Transverse colon (tissue), 4 donors: ENCODE measurements at regions not wholly inside any gene's neighbourhood (a gene's known extent, or its start where the extent isn't known, plus 50 kb on each side); places are given as distances from the start of the nearest gene placed in this dataset.
A peak's percentile ranks its signal among the peaks of the same experiment; 100 is the strongest.
"Not testable (repeated sequence)": the region's sequence is repeated elsewhere in the genome, so short reads cannot be mapped to it uniquely, and the experiment has no call there.

Experiments used
- DNase-seq: peaks from one replicate; pipeline ENCODE4 v3.0.0-alpha.2; 2019
- H3K27ac ChIP-seq, 4 donors: fragments of 200-600 bp; sonication (generic); 2 replicates each; pipeline ENCODE4 v1.5.1; 2016 to 2018; ENCODE audit warnings: inconsistent platforms in 4 of 4
- H3K27me3 ChIP-seq: fragments of 200-600 bp; sonication (generic); 2 replicates; pipeline ENCODE4 v1.5.1; 2017; ENCODE audit warnings: inconsistent platforms
- H3K36me3 ChIP-seq, 4 donors: fragments of 200-600 bp; sonication (generic); 2 replicates each; pipeline ENCODE4 v1.5.1; 2017 to 2019; ENCODE audit warnings: inconsistent platforms in 4 of 4
- H3K4me1 ChIP-seq, 4 donors: fragments of 200-600 bp; sonication (generic); 2 replicates each; pipeline ENCODE4 v1.5.1; 2017 to 2020; ENCODE audit warnings: inconsistent platforms in 4 of 4
- H3K4me3 ChIP-seq, 4 donors: fragments of 200-600 bp; sonication (generic); 1 replicate in 1 of 4; 2 replicates in 3 of 4; pipeline versions ENCODE4 v1.5.1 to v1.6.1; 2017 to 2019; ENCODE audit warnings: inconsistent platforms in 4 of 4
- H3K9me3 ChIP-seq, 2 donors: fragments of 200-600 bp; sonication (generic); 2 replicates each; pipeline ENCODE4 v1.5.1; 2017 to 2019; ENCODE audit warnings: inconsistent platforms in 2 of 2
- POLR2AphosphoS5 ChIP-seq, 3 donors: sonication (generic); formaldehyde crosslinking; IDR thresholded peaks; one replicate each; pipeline ENCODE4 v1.6.1; 2016; ENCODE audit warnings: antibody characterized with exemption in 3 of 3
- WGBS, 2 donors: methylation state at CpG; one replicate each; pipeline ENCODE4 v1.1.5; 2018; ENCODE audit warnings: low coverage in 1 of 2; 5-methylcytosine and 5-hydroxymethylcytosine counted together
- in situ Hi-C, 4 donors: fragments of 200-750 bp; cut with MboI; loops; one replicate each; pipeline versions ENCODE4 v1.15.0 to v1.15.1; 2017; ENCODE audit warnings: low sequenced_read_pairs in 3 of 4, low pct_ligation_motif_present in 1 of 4, low pct_unique_long_range_greater_than_20kb in 1 of 4
- intact Hi-C: fragments of 100-400 bp; cut with DNase I; formaldehyde crosslinking; loops from one replicate; pipeline ENCODE4 v1.15.1; 2023; ENCODE audit warnings: low total_unique reads

DNA sequence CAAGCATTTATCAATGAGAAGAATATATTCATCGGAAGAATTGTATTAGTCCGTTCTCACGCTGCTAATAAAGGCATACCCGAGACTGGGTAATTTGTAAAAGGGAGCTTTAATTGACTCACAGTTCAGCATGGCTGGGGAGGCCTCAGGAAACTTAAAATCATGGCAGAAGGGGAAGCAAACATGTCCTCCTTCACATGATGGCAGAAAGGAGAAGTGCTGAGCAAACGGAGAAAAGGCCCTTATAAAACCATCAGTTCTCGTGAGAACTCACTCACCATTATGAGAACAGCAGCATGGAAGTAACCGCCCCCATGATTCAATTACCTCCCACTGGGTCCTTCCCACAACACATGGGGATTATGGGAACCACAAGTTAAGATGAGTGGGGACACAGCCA is 1688.2 kb downstream of the SPATA31A7 start:
- in situ Hi-C loops, intact Hi-C loops, DNase-seq, H3K4me3 ChIP-seq, H3K9me3 ChIP-seq, H3K36me3 ChIP-seq, H3K4me1 ChIP-seq, H3K27ac ChIP-seq: not testable (repeated sequence)
- peaks cover 12% of the 10 kb centered on the region for H3K27me3 ChIP-seq
- WGBS, 2 donors = 65 to 71% methylated on average over 7 of the region's 7 CpGs

- WGBS, 2 donors = 74 to 79% methylated on average over 6 of the region's 6 CpGs
- in situ Hi-C loops, H3K9me3 ChIP-seq, H3K36me3 ChIP-seq, H3K4me3 ChIP-seq, DNase-seq, intact Hi-C loops, H3K4me1 ChIP-seq, H3K27ac ChIP-seq: not testable (repeated sequence)
- H3K27me3 ChIP-seq = peaks cover 12% of the 10 kb centered on the region
These were observed 1690.6 kb downstream of the SPATA31A7 start for GRCh38 chr9:62880453-62880852.

DNA sequence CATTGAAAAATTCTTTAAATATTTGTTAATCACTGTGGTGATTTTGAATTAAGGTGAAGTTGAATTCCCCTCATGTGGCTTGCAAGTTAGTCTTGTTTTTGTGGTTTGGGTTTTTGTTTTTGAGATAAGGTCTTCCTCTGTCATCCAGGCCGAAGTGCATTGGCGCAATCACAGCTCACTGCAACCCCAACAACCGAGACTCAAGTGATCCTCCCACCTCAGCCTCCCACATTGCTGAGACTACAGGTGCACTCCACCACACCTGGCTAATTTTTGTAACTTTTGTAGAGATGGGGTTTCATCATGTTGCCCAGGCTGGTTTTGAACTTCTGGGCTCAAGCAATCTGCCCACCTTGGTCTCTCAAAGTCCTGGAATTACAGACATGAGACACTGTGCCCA is 1691.1 kb downstream of the SPATA31A7 start:
- intact Hi-C loops, H3K4me3 ChIP-seq, in situ Hi-C loops, DNase-seq, H3K27ac ChIP-seq, H3K4me1 ChIP-seq, H3K36me3 ChIP-seq, H3K9me3 ChIP-seq: not testable (repeated sequence)
- WGBS, 2 donors = 82 to 92% methylated on average over 3 of the region's 3 CpGs
- H3K27me3 ChIP-seq = peaks cover 12% of the 10 kb centered on the region

DNA sequence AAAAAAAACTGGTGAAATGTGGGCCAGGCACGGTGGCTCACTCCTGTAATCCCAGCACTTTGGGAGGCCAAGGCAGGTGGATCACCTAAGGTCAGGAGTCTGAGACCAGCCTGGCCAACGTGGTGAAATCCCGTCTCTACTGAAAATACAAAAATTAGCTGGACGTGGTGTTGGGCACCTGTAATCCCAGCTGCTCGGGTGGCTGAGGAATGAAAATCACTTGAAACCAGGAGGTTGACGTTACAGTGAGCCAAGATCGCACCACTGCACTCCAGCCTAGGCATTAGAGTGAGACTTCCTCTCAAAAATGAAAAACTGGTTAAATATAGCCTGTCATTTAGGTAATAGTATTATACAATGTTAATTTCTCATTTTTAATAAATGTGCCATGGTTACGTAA is 1692.0 kb downstream of the SPATA31A7 start:
- in situ Hi-C loops, H3K9me3 ChIP-seq, intact Hi-C loops, H3K27ac ChIP-seq, H3K4me1 ChIP-seq, H3K4me3 ChIP-seq, H3K36me3 ChIP-seq, DNase-seq: not testable (repeated sequence)
- peaks cover 12% of the 10 kb centered on the region for H3K27me3 ChIP-seq
- WGBS, 2 donors = 81 to 87% methylated on average over 7 to 8 of the region's 8 CpGs

GRCh38 chr9:62882717-62883116 is 1692.9 kb downstream of the SPATA31A7 start:
- peaks cover 12% of the 10 kb centered on the region for H3K27me3 ChIP-seq
- in situ Hi-C loops, H3K27ac ChIP-seq, H3K9me3 ChIP-seq, H3K36me3 ChIP-seq, H3K4me1 ChIP-seq, intact Hi-C loops, H3K4me3 ChIP-seq, DNase-seq: not testable (repeated sequence)
- WGBS, 2 donors = 65% methylated on average over 5 of the region's 5 CpGs; no CpG with 5 or more reads in 1 of the 2 donors

GRCh38 chr9:62896692-62897091 is 1706.9 kb downstream of the SPATA31A7 start:
- WGBS, 2 donors = 97 to 100% methylated on average over 2 of the region's 3 CpGs
- H3K9me3 ChIP-seq, H3K27ac ChIP-seq, H3K4me1 ChIP-seq, intact Hi-C loops, in situ Hi-C loops, H3K4me3 ChIP-seq, H3K27me3 ChIP-seq, H3K36me3 ChIP-seq, DNase-seq: not testable (repeated sequence)

GRCh38 chr9:62897411-62898225 is 1707.8 kb downstream of the SPATA31A7 start:
- H3K9me3 ChIP-seq, H3K4me1 ChIP-seq, intact Hi-C loops, in situ Hi-C loops, H3K36me3 ChIP-seq, H3K27me3 ChIP-seq: not testable (repeated sequence)
- Histone ChIP-seq H3K27ac (peak overlapping the region; percentile 71 to 91 (median 81)), H3K4me3 (peak overlapping the region; percentile 26 to 51 (median 44))
- peak; percentile 56 for DNase-seq
- 6% methylated on average over 24 of the region's 48 CpGs; no CpG with 5 or more reads in 1 of the 2 donors for WGBS, 2 donors
- TF ChIP-seq POLR2AphosphoS5 (IDR thresholded peaks at IDR 0.05) = peak; percentile 41 to 66 (median 53)

DNA sequence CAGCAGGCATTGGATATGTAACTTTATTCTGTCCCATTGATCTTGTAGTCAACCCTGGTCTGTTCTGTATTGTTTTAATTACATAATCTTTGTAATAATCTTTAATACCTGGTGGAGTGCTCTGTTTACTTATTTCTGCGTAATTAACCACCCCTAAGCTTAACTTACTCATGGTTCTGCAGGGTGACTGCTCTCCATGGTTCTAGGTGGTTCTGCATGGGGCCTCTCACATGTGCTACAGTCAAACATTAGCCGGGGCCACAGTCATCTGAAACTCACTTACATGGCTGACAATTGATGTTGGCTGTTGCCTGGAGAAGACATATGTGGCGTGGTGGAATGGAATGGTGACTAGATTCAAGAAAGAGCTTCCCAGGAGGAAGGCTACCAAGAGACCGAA is 1709.8 kb downstream of the SPATA31A7 start:
- H3K4me1 ChIP-seq, H3K9me3 ChIP-seq, intact Hi-C loops, H3K27me3 ChIP-seq, DNase-seq, in situ Hi-C loops, H3K4me3 ChIP-seq, H3K36me3 ChIP-seq, H3K27ac ChIP-seq: not testable (repeated sequence)
- 81% methylated on average over 2 of the region's 4 CpGs; no CpG with 5 or more reads in 1 of the 2 donors for WGBS, 2 donors

- H3K36me3 ChIP-seq, DNase-seq, H3K9me3 ChIP-seq, H3K27me3 ChIP-seq, H3K4me1 ChIP-seq, H3K27ac ChIP-seq, in situ Hi-C loops, intact Hi-C loops, H3K4me3 ChIP-seq: not testable (repeated sequence)
- WGBS, 2 donors = 83% methylated on average over 3 of the region's 3 CpGs; no CpG with 5 or more reads in 1 of the 2 donors
These were observed 1714.2 kb downstream of the SPATA31A7 start for GRCh38 chr9:62904061-62904460.

DNA sequence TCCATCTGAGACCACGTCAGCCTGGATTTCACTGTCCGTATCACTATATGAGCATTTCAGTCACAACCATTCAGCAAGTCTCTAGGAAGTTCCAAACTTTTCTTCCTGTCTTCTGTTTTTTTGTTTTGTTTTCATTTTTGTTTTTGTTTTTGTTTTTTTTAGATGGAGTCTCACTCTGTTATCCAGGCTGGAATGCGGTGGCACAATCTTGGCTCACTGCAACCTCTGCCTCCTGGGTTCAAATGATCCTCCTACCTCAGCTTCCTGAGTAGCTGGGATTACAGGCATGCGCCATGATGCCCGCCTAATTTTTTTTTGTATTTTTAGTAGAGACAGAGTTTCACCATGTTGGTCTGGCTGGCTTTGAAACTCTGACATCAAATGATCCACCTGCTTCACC is 1715.9 kb downstream of the SPATA31A7 start:
- H3K9me3 ChIP-seq, H3K27me3 ChIP-seq, intact Hi-C loops, DNase-seq, H3K27ac ChIP-seq, H3K4me3 ChIP-seq, H3K4me1 ChIP-seq, in situ Hi-C loops, H3K36me3 ChIP-seq: not testable (repeated sequence)
- 97 to 98% methylated on average over 3 of the region's 5 CpGs for WGBS, 2 donors

DNA sequence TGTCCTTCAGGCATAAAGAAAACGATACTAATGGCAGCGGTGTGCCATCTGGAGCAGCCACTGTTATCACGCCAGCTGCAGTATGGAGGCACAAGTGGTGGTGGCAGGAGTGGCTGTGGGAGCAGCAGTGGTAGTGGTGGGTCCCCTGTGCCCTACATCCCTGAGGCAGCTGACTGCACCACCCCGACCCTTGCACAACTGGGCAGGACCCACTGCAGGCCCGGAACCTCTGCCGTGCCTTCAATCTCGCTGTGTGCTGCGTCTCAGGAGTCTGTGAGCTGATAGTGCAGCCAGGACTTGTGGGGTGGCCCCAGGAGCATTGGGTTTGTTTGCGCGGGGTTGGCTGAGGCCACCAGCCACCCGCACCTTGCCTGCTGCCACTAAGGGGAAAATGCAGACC is 1718.0 kb downstream of the SPATA31A7 start:
- H3K27me3 ChIP-seq, in situ Hi-C loops, H3K27ac ChIP-seq, H3K4me1 ChIP-seq, H3K4me3 ChIP-seq, H3K36me3 ChIP-seq, DNase-seq, H3K9me3 ChIP-seq, intact Hi-C loops: not testable (repeated sequence)
- WGBS, 2 donors = no CpG with 5 or more reads among the region's 11 CpGs
